GM20000 (cell line): ENCODE measurements at regions not wholly inside any gene's neighbourhood (a gene's known extent, or its start where the extent isn't known, plus 50 kb on each side); places are given as distances from the start of the nearest gene placed in this dataset.

Experiments
- DNase-seq: peaks from one replicate; pipeline ENCODE4 v3.0.0; 2012; ENCODE audit warnings: low spot score
- CTCF ChIP-seq: IDR thresholded peaks from 2 replicates; pipeline ENCODE4 v1.5.1; 2012; ENCODE audit warnings: mild to moderate bottlenecking, control low read depth; ENCODE audit errors: extremely low read depth, missing control alignments

- no peak for DNase-seq
- no peak for TF ChIP-seq CTCF
These were observed 394.9 kb downstream of the BCL11B start for GRCh38 chr14:98877065-98877464.

- no peak for DNase-seq
- no peak for TF ChIP-seq CTCF
These were observed 393.7 kb downstream of the BCL11B start for GRCh38 chr14:98878282-98878681.

GRCh38 chr14:98886982-98887381, 385.0 kb downstream of the BCL11B start:
- no peak for DNase-seq

GRCh38 chr14:98888281-98888680, 383.7 kb downstream of the BCL11B start:
- no peak for DNase-seq
- no peak for TF ChIP-seq CTCF

More at GRCh38 chr14:98886982-98887381, 385.0 kb downstream of the BCL11B start:
- TF ChIP-seq CTCF, result no peak

- TF ChIP-seq CTCF, result no peak
- no peak for DNase-seq
These were observed 382.8 kb downstream of the BCL11B start for GRCh38 chr14:98888927-98889835.

GRCh38 chr14:98889836-98890185, 382.2 kb downstream of the BCL11B start:
- no peak for TF ChIP-seq CTCF
- DNase-seq, result no peak

GRCh38 chr14:98890556-98891340, 381.2 kb downstream of the BCL11B start:
- TF ChIP-seq CTCF, result no peak
- DNase-seq, result no peak
